ENCODE measurements at regions not wholly inside any gene's neighbourhood (a gene's known extent, or its start where the extent isn't known, plus 50 kb on each side); places are given as distances from the start of the nearest gene placed in this dataset.
"Not testable (repeated sequence)": the region's sequence is repeated elsewhere in the genome, so short reads cannot be mapped to it uniquely, and the experiment has no call there.

GRCh38 chr12:78269620-78270019 is 438.9 kb downstream of the NAV3 start:
- no peaks in the 10 kb centered on the region for H3K4me1 ChIP-seq
- no peak overlapping the region for H3K27ac ChIP-seq
- H3K9me3 ChIP-seq: no peaks in the 10 kb centered on the region
- no peak for ATAC-seq
- TF ChIP-seq CTCF (IDR thresholded peaks at IDR 0.05): no peak
- intact Hi-C loops (cut with DNase I): no loop called here
- no peaks in the 10 kb centered on the region for H3K27me3 ChIP-seq
- DNase-seq: no peak
- no peak overlapping the region for H3K4me3 ChIP-seq
- no peaks in the 10 kb centered on the region for H3K36me3 ChIP-seq

GRCh38 chr12:78271546-78271945 is 440.9 kb downstream of the NAV3 start:
- H3K4me1 ChIP-seq: no peaks in the 10 kb centered on the region
- DNase-seq: no peak
- no peak for TF ChIP-seq CTCF (IDR thresholded peaks at IDR 0.05)
- no peak overlapping the region for H3K4me3 ChIP-seq
- no peaks in the 10 kb centered on the region for H3K36me3 ChIP-seq
- no peak for ATAC-seq
- no peak overlapping the region for H3K27ac ChIP-seq
- intact Hi-C loops (cut with DNase I): no loop called here
- no peaks in the 10 kb centered on the region for H3K9me3 ChIP-seq
- H3K27me3 ChIP-seq: no peaks in the 10 kb centered on the region

- H3K4me1 ChIP-seq: no peaks in the 10 kb centered on the region
- no peak for ATAC-seq
- TF ChIP-seq CTCF (IDR thresholded peaks at IDR 0.05): no peak
- intact Hi-C loops (cut with DNase I): no loop called here
- no peaks in the 10 kb centered on the region for H3K36me3 ChIP-seq
- H3K9me3 ChIP-seq: no peaks in the 10 kb centered on the region
- H3K27me3 ChIP-seq: no peaks in the 10 kb centered on the region
- no peak overlapping the region for H3K27ac ChIP-seq
- H3K4me3 ChIP-seq: no peak overlapping the region
- DNase-seq: no peak
Observed at GRCh38 chr12:78275886-78276285, 445.2 kb downstream of the NAV3 start.

- Histone ChIP-seq H3K4me1 (no peaks in the 10 kb centered on the region), H3K27me3 (no peaks in the 10 kb centered on the region), H3K27ac (no peak overlapping the region), H3K9me3 (no peaks in the 10 kb centered on the region), H3K36me3 (no peaks in the 10 kb centered on the region), H3K4me3 (no peak overlapping the region)
- ATAC-seq: no peak
- intact Hi-C loops (cut with DNase I): no loop called here
- no peak for DNase-seq
- no peak for TF ChIP-seq CTCF (IDR thresholded peaks at IDR 0.05)
Observed at GRCh38 chr12:78278706-78279190, 448.1 kb downstream of the NAV3 start.

GRCh38 chr12:78279567-78279966 is 448.9 kb downstream of the NAV3 start:
- H3K36me3 ChIP-seq: no peaks in the 10 kb centered on the region
- ATAC-seq (peak; percentile 23), DNase-seq (no peak)
- TF ChIP-seq CTCF (IDR thresholded peaks at IDR 0.05): no peak
- no peak overlapping the region for H3K27ac ChIP-seq
- H3K9me3 ChIP-seq: no peaks in the 10 kb centered on the region
- H3K4me1 ChIP-seq: no peaks in the 10 kb centered on the region
- H3K27me3 ChIP-seq: no peaks in the 10 kb centered on the region
- H3K4me3 ChIP-seq: no peak overlapping the region
- intact Hi-C loops (cut with DNase I): no loop called here

- intact Hi-C loops (cut with DNase I); ATAC-seq: not testable (repeated sequence)
Observed at GRCh38 chr12:78281102-78281501, 450.4 kb downstream of the NAV3 start.

More at GRCh38 chr12:78281102-78281501, 450.4 kb downstream of the NAV3 start:
- not testable (repeated sequence) for DNase-seq, H3K4me1 ChIP-seq, H3K36me3 ChIP-seq, H3K27me3 ChIP-seq, H3K27ac ChIP-seq, H3K9me3 ChIP-seq, H3K4me3 ChIP-seq
